Activated CD8-positive, alpha-beta memory T cell treated with anti-CD3 and anti-CD28 coated beads for 24 hours (primary cell): ENCODE measurements at regions not wholly inside any gene's neighbourhood (a gene's known extent, or its start where the extent isn't known, plus 50 kb on each side); places are given as distances from the start of the nearest gene placed in this dataset.

Experiments
- DNase-seq: peaks from one replicate; pipeline ENCODE4 v3.0.0-alpha.2; 2020

GRCh38 chrX:40175511-40176350, 78.0 kb upstream of the BCOR start:
- peak; percentile 89 for DNase-seq

GRCh38 chrX:40174854-40175510, 77.2 kb upstream of the BCOR start:
- peak; percentile 83 for DNase-seq

DNA sequence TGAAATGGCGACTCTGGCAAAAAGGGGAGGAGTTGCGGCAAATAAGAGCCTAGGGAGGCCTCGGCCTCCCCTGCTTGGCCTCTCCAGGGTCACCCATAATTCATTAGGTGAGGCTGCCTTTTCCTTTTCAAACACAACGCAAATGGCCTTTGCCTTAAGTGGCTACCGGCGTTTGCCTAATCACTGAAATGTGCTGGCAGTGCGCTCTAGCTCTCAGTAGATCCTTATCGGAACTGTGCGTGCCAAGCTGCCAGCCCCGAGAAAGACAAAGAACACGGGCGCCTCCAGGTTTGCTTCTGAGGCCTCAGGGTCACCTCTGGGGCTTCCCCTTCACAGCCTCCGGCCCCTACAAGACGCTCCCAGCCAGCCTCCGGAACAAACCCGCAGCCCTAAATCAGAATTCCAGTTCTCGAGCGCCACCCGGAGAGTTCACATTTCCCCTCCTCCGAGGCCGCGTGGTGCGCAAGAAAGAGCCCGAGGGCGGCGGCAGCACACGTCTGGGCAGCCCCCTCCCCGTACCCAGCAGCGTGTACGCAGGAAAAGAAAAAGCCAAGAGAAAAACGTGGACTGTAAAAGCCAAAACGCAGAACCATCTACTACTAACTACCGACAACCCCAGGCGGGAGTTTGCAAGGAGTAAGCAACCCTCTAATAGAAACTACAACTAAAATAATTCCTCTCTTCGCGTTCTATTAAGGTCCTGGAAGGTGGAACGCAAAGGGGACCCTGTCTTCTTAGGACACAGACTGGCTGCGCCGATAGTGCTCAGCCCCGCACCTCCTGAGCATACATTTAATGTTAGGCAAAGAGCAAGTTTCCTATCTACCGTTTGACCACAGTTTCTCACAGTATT, 76.5 kb upstream of the BCOR start:
- DNase-seq = peak; percentile 84

DNA sequence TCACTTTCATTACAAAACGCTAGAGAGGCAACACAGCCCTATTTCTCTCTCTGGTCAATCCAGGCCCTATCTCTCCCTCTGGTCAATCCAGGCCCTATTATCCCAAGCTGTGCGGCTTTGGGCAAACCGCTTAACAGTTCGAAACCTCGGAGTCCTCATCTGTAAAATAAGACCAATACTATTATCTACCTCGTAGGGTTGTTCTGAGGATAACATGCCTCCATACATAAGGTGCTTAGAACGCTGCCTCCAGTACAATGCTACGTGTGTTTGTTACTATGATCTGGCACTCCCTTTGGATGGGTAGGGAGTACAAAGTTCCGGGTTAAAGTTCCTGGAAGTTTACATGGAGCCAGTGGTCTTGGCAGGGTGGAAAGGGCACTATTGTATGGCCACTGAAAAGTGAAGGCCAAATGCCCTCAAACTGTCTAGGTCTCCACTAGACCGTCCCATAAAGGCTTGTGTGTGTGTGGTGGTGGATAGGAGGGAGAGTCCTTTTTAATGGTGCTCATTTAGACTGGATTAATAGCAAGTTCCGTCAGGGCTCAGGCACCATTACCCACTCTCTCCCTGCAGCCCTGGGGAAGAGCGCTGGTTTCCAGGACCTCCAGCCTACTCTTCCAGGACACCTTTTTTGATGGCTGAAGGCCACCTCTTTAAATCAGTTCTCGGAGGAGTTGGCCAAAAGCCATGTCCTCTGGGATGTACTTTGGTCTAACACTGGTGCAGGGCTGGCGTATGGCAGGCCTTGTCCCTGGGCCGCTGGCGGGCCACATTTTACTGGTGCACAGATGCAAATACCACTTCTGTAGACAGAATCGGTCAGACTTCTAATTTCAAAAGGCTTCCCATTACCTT, 75.6 kb upstream of the BCOR start:
- DNase-seq = no peak

- DNase-seq = peak; percentile 80
Measured at GRCh38 chrX:40172401-40173142, 74.8 kb upstream of the BCOR start.

DNA sequence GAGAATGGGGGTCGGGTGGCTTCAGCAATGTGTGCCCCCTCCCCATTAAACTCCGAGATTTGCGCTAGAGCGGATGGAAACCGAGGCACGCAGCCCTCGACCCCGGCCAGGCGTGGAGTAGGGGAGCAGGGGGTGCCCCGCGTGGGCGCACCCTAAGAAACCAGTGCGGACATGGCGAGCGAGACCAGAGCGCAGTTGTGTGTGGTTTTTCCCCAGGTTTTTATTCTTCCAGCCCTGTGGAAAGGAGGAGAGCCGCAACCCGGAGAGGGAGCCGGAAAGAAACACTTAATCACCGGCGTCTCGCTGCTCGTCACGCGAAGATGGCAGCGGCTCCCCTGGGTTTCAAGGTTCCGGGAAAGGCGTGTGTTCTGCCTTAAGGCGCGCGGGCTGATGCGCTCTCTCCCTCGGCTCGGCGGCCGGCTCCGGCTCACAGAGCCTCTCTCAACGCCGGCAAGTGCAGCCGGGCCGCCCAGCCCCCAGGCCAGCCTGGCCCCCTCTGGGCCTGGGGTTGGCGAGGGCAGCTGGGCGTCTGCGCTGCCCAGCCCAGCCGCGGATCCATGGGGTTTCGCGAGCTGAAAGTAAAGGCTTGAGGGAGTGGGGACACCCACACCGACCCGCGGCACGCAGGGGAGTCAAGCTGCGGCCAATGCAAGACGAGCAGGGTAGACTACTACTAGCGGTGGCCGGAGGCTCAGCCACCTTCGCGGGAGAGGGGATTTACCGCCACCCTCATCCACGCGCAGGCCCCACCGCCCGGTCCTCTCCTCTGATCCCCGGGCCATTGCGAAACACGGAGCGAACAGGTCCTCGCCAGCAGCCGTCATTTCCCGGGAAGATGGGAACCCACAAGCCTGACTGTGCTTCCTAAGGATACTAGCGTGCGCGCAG, 74.0 kb upstream of the BCOR start:
- peak; percentile 80 for DNase-seq

GRCh38 chrX:40170830-40171512, 73.2 kb upstream of the BCOR start:
- peak; percentile 69 for DNase-seq

DNA sequence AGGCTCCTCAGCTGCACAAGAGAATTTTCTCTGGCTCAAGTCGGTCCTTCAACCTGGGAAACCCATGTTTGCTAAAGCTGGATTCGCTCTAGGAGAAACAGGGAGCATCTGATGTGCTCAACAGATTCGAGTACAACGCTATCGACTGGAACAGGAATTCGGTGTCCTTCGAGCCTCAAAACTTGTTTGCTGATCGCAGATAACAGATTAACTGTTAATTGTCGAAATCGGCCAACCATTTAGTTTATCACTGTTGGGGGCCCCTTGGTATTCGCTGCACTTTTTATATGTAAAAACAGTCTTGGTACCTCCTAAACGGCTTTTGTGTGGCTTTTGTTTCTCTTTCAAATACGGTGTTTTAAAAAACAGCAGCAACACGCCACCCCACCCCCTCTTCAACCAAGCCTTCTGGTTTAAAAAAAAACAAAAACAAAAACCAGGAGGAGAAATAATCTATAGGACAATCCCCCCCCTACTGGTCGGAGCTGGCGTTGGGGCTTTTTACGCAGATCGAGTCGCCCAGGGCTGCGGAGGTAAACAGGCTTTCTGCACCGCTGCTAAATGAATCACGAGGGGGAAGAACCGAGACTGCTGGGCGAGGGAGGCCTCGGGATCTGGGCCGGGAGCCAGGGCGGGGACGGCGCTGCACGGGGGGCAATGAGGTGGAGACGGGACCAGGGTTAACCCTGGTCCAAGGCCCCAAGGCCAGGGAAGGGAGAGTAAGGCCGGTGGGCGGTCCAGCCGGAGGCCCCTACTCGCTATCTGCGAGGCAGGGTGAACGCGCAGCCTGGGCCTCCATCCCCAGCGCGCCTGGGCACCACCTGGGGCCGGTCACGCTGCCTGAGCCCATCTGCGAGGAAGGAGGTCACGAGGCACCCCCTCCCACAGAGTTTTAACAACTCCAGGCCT, 71.7 kb upstream of the BCOR start:
- DNase-seq = peak; percentile 83

DNA sequence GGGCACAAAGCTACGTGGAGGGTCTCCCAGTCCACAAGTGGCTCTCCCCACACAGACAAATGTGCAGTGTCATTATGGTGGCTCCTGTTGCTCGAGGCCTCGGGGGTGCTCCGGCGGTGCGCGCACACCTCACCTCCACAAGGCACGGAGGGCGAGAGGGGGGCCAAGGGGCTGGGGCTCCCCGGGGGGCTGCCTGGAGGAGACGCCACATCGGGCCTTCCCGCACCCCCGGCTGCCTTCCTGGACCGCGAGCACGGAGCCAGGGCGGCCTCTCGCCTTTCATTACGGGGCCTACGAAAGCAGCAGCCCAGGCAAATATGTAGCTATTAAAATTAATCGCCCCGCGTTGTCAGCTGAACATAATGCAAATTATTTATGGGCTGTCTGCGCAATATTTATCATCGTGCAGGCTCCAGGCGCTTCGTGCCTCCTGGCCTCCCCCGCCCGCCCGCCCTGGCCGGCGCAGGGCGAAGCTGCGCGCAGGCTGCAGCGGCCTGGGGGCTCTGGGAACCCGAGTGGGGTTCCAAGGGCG, 70.8 kb upstream of the BCOR start:
- DNase-seq = no peak

DNA sequence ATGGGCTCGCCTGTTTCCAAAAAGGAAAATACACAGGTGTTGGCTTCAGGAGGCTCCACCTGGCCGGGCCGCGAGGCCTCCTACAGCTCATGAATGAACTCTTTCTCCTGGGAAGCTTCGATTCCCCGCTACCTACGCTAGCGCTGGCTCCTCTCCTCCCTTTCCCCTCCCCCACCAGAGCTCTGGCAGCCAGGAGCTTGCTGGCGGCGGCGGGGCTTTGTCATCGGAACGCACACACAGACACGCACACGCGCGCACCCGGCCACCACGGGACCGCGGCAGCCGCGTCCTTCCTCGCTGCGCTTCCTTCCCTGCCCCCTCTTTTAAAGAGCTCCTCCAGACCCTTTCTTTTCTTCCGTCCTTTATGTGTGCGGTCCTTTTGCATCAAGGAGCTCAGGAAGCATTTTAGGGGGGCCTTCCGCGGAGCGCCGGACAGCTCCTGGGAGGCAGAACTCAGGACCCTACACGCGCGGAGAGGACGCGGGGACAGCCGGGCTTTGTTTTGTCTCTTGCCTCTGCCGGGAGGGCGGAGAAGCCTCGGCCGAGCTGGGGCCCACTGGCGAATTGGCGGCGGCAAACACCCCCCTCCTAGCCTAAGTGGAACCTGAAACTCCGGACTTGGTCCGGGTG, 70.2 kb upstream of the BCOR start:
- peak; percentile 58 for DNase-seq

DNA sequence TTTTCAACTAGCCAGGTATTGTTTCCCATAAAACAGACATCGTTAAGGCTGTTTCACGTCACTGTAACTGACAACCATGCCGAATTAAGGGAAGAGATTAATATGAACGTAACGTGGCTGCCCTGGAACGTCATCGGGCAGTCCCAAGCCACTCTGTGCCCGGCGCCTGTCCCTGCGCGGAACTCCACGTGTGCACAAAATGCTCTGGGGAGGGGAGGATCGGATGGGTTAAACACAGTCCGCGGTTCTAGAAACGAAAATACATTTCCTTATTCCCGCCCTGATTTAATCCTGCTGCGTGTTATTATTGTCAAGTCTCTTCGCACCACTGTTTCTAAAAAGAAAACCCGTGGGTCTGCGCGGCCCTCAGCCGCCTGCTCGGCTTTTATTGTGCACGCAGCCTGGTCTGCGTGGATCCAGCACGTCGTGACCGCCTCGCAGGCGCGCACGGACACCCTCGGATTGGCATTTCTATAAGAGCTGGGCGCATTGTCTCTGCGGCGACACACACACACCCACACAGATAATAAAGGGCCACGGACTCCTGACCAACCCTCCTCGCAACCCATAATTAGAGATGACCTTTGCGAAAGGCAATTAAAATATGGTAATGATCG, 69.6 kb upstream of the BCOR start:
- DNase-seq = no peak

DNA sequence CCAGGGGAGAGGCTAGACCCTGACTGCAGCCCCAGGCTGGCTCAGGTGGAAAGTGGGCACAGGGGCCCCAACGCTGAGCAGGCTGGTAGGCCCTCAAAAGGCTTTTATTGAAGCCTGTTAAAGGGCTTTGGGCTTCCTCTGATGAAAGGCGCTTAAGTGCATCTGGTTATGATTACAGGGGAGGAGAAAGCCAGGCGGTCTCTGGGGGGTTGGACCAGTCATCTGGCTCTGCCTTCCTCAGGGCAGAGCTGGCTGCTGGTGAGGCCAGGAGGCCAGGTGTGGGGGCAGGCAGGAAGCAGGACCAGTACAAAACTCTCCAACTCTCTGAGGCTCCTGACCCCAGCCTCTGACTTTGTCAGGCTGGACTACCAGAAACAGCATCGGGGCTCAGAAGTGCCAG, 68.8 kb upstream of the BCOR start:
- DNase-seq = no peak

- DNase-seq = no peak
Measured at GRCh38 chrX:40165861-40166260, 68.1 kb upstream of the BCOR start.

- DNase-seq = no peak
Measured at GRCh38 chrX:40165206-40165605, 67.4 kb upstream of the BCOR start.

- DNase-seq = no peak
Measured at GRCh38 chrX:40164751-40165150, 67.0 kb upstream of the BCOR start.

DNA sequence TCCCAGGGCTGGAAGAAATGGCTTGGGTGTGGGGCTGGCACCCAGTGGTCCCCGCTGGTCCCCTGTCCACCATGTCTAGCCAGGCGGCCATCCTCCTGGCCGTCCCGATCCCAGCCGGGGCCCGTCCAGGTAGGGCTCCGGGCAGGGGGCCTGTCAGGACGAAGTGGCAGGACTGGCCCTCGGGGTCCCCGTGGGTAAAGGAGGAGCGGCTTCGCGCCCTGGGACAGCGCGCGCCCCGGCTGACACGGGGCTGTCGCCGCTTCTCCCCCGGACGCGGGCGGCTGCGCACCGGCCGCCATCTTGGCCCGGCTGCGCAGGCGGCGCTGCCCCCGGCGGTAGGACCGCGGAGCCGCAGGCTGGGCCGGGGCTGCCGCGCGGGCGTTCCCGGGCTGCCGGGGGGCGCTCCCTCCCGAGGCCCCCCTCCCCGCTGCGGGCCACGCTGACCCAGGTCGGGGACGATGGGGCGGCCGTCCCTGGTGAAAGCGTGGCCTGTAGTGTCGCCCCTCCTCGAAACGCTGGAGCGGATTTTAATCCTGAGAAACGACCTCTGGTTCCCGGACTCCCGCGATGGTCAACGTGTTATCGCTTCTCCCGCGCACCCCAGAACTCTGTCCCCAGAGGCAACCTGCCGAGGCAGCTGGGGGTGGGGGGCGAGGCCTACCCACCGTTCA, 60.4 kb upstream of the BCOR start:
- DNase-seq = peak; percentile 68
